Choroid plexus epithelial cell (primary cell): ENCODE measurements at regions not wholly inside any gene's neighbourhood (a gene's known extent, or its start where the extent isn't known, plus 50 kb on each side); places are given as distances from the start of the nearest gene placed in this dataset.

Source experiments
- DNase-seq: peaks from one replicate; pipeline ENCODE4 v3.0.0-alpha.2; 2010; ENCODE audit warnings: low read depth
- H3K4me3 ChIP-seq: 2 replicates; pipeline ENCODE4 v1.5.1; 2011; ENCODE audit warnings: low read depth, mild to moderate bottlenecking, control low read depth, low read length, moderate library complexity
- TF ChIP-seq, protein P1 (sequence below): conservative IDR thresholded peaks from 2 replicates; pipeline ENCODE4 v1.5.1; 2011; ENCODE audit warnings: low read depth, mild to moderate bottlenecking, control low read depth, inconsistent platforms, low read length, moderate library complexity

DNA sequence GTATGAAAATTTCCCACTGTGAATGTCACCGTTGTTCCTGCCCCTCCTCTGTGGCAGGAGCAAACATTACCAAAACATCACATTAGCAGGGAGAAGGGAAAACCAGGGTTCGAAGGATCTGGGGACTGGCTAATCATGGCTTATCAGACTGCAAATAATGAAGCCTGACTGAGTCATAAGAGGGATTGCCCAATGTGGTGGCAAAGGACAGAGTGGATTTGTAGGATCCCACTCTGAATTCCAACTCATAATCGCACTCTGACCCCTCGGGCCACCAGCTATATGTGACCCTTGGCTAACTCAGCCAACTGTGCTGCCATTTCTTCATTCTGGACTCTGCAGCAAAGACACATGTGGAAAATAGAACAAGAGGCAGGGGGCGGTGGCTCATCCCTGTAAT is 347.3 kb upstream of the AUTS2 start:
- no peak for DNase-seq
- TF ChIP-seq, protein P1, sequence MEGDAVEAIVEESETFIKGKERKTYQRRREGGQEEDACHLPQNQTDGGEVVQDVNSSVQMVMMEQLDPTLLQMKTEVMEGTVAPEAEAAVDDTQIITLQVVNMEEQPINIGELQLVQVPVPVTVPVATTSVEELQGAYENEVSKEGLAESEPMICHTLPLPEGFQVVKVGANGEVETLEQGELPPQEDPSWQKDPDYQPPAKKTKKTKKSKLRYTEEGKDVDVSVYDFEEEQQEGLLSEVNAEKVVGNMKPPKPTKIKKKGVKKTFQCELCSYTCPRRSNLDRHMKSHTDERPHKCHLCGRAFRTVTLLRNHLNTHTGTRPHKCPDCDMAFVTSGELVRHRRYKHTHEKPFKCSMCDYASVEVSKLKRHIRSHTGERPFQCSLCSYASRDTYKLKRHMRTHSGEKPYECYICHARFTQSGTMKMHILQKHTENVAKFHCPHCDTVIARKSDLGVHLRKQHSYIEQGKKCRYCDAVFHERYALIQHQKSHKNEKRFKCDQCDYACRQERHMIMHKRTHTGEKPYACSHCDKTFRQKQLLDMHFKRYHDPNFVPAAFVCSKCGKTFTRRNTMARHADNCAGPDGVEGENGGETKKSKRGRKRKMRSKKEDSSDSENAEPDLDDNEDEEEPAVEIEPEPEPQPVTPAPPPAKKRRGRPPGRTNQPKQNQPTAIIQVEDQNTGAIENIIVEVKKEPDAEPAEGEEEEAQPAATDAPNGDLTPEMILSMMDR: no peak
- no peak overlapping the region for H3K4me3 ChIP-seq

DNA sequence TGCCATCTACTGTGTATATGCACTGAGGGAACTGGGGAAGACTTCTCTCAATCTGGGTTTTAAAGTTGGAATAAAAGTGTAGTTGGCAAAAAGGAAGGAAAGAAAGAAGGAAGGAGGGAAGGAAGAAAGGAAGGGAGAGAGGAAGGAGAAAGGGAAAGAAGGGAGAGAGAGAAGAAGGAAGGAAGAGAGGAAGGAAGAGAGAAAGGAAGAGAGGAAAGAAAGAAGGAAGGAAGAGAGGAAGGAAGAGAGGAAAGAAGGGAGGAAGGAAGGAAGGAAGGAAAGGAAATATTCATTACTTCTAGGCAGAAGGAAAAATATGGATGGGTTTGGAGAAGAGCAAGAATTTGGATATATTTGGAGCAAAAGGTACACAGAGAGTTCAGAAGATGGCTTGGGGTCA is 343.6 kb upstream of the AUTS2 start:
- no peak overlapping the region for H3K4me3 ChIP-seq
- DNase-seq: no peak
- TF ChIP-seq, protein P1: no peak

DNA sequence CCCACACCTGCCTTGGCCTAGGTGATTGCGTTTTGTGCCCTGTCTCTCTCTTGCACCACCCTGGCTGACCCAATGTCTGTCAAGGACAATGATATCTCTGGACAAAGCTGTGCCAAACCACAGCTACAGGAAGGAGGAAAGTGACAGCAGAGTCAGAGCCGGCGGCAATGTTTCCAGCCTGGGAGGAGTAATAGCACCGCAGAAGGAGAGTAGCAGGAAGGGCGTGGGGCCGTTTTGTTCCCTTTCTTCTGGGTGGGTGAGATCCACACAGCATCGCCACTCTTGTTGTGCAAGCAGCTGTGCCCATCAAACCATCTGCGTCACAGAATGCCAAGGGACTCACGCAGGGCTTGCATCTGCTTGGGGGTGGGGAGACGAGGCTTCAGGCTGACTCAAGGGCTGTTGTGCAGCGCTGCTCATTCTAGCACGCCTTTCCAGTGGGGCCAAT is 341.6 kb upstream of the AUTS2 start:
- TF ChIP-seq, protein P1: no peak
- DNase-seq: no peak
- H3K4me3 ChIP-seq: no peak overlapping the region

DNA sequence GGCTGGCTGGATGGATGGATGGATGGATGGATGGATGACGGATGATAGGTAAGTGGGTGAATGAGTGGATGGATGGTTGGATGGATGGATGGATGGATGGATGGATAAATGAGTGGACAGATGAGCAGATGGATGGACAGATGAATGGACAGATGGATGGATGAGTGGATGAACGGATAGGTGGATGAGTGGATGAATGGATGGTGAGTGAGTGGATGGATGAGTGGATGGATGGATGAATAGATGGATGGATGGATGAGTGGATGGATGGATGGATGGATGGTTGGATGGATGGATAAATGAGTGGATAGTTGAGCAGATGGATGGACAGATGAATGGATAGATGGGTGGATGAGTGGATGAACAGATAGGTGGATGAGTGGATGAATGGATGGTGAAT is 340.7 kb upstream of the AUTS2 start:
- TF ChIP-seq, protein P1: no peak

DNA sequence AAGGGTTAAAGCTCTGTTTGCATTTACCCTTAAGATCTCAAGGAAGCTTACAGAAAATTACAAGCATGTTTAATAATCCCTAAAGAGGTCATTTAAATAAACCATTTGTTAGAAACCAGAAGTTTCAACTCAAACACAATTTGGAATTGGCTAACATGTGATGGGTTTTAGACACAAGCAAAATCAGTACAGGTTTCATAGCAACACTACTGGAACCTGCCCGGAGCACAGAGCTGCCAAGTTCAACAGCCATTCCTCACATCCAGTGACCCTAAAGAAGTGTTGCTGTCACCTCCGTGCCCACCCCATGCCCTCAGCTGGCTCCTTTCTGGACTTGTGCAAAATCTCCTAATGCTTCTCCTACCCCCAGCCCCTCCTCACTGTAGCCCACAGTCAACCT is 338.8 kb upstream of the AUTS2 start:
- TF ChIP-seq, protein P1: no peak
- no peak overlapping the region for H3K4me3 ChIP-seq
- no peak for DNase-seq

More for the DNA sequence above, 340.7 kb upstream of the AUTS2 start:
- no peak overlapping the region for H3K4me3 ChIP-seq
- DNase-seq: no peak

DNA sequence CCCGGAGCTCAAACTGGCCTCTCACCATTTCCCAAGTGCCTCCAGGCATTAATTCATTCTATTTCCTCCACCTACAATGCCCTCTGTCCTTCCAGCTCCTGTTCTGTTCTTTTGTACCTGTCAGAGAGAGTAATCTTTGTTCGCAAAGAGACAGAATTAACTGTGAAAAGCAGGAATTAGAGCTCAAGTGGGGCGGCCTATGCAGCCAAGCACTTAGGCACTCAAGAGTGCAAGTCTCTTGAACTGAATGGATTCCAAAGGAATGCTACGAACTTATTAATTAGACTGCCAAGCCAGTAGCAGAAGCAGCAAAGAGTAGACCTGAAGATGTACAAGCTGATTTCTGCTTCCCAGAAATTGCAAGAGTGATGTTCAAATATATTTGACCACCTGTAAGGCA is 338.3 kb upstream of the AUTS2 start:
- no peak overlapping the region for H3K4me3 ChIP-seq
- DNase-seq: no peak
- TF ChIP-seq, protein P1: no peak

DNA sequence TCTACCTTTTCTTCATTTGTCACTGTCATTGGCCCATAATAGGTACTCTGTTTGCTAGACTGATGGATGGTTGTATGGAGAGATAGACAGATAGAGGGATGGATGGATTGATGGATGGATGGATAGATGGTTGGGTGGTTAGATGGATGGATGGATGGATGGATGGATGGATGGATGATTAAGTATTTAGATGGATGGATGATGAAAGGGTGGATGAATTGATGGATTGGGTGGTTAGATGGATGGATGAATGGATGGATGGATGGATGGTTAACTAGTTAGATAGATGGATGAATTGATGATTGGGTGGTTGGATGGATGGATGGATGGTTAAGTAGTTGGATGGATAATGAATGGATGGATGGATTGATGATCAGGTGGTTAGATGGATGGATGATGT is 334.7 kb upstream of the AUTS2 start:
- H3K4me3 ChIP-seq: no peak overlapping the region
- TF ChIP-seq, protein P1: no peak
- no peak for DNase-seq
